A673 (cell line): ENCODE measurements at regions not wholly inside any gene's neighbourhood (a gene's known extent, or its start where the extent isn't known, plus 50 kb on each side); places are given as distances from the start of the nearest gene placed in this dataset.
A peak's percentile ranks its signal among the peaks of the same experiment; 100 is the strongest.

Experiments used
- BruUV-seq: library from RNA; stranded (reverse); fragments of 400-500 nt; replicated peaks from 2 replicates; lab custom pipeline; 2021; lab: Mats Ljungman, UMichigan
- CTCF ChIA-PET: fragments of 300-600 bp; sonication (Branson Sonifier 250); formaldehyde crosslinking; loops from one replicate; lab custom pipeline; 2022; ENCODE audit warnings: antibody characterized with exemption; lab: Charles Lee
- POLR2A ChIA-PET: fragments of 300-600 bp; sonication (Branson Sonifier 250); formaldehyde crosslinking; loops from one replicate; lab custom pipeline; 2022; ENCODE audit warnings: antibody characterized with exemption; ENCODE audit not compliant: low non-redundant PET; lab: Charles Lee
- DNase-seq: peaks from one replicate; pipeline ENCODE4 v3.0.0-alpha.2; 2015; ENCODE audit warnings: low spot score
- H3K27ac ChIP-seq: fragments of 200-600 bp; sonication (generic); 2 replicates; pipeline ENCODE4 v1.5.1; 2016; ENCODE audit warnings: mixed run types, low read depth, mild to moderate bottlenecking, mixed read lengths, antibody characterized with exemption, low read length; ENCODE audit not compliant: poor library complexity, severe bottlenecking
- H3K27me3 ChIP-seq: fragments of 200-600 bp; sonication (generic); replicated peaks from 2 replicates; pipeline ENCODE4 v1.6.1; 2017; ENCODE audit warnings: mixed run types, low read depth, mild to moderate bottlenecking, mixed read lengths, antibody characterized with exemption, low read length; ENCODE audit not compliant: insufficient read depth, poor library complexity
- H3K36me3 ChIP-seq: fragments of 200-600 bp; sonication (generic); 2 replicates; pipeline ENCODE4 v1.6.1; 2016; ENCODE audit warnings: mixed run types, mild to moderate bottlenecking, mixed read lengths, antibody characterized with exemption, low read length; ENCODE audit not compliant: insufficient read depth, poor library complexity, severe bottlenecking
- H3K4me1 ChIP-seq: fragments of 200-600 bp; sonication (generic); 2 replicates; pipeline ENCODE4 v1.6.1; 2017; ENCODE audit warnings: mixed run types, mild to moderate bottlenecking, mixed read lengths, antibody characterized with exemption, low read length; ENCODE audit not compliant: insufficient read depth, poor library complexity, severe bottlenecking
- H3K4me3 ChIP-seq: fragments of 200-600 bp; sonication (generic); 2 replicates; pipeline ENCODE4 v1.5.1; 2016; ENCODE audit warnings: low read depth, mixed run types, mild to moderate bottlenecking, mixed read lengths, low read length; ENCODE audit not compliant: poor library complexity, severe bottlenecking
- H3K9me3 ChIP-seq: fragments of 200-600 bp; sonication (generic); 2 replicates; pipeline ENCODE4 v1.6.1; 2016; ENCODE audit warnings: mixed run types, low read depth, mild to moderate bottlenecking, mixed read lengths, antibody characterized with exemption, low read length; ENCODE audit not compliant: poor library complexity, severe bottlenecking
- CTCF ChIP-seq: fragments of 300-800, 200-600 bp; sonication (generic); conservative IDR thresholded peaks from 2 replicates; pipeline ENCODE4 v1.5.1; 2017; ENCODE audit warnings: low read depth, mild to moderate bottlenecking, antibody characterized with exemption, low read length, moderate library complexity, mixed read lengths
- EZH2 ChIP-seq: fragments of 200-600 bp; sonication (generic); IDR thresholded peaks from 2 replicates; pipeline ENCODE4 v1.6.1; 2017; ENCODE audit warnings: borderline replicate concordance, low read depth, mild to moderate bottlenecking, mixed read lengths, antibody characterized with exemption, low read length; ENCODE audit not compliant: poor library complexity, severe bottlenecking
- intact Hi-C: fragments of 100-400 bp; cut with micrococcal nuclease; formaldehyde crosslinking; loops from one replicate; pipeline ENCODE4 v1.10.0; 2022; ENCODE audit not compliant: unreplicated experiment

- intact Hi-C loops = no loop called here
- POLR2A ChIA-PET = no interaction called here
- Histone ChIP-seq H3K27me3 (no peaks in the 10 kb centered on the region), H3K36me3 (no peaks in the 10 kb centered on the region), H3K27ac (no peak overlapping the region), H3K4me3 (no peak overlapping the region), H3K9me3 (no peaks in the 10 kb centered on the region), H3K4me1 (peaks cover 38% of the 10 kb centered on the region)
- peak; percentile 42 for DNase-seq
- no TSS peak for BruUV-seq
- CTCF ChIA-PET = no interaction called here
- no peak for TF ChIP-seq EZH2
- TF ChIP-seq CTCF = no peak
These were observed 146.6 kb downstream of the TLR5 start for GRCh38 chr1:222996310-222996975.

- peaks cover 23% of the 10 kb centered on the region for H3K4me1 ChIP-seq
- H3K4me3 ChIP-seq = no peak overlapping the region
- POLR2A ChIA-PET = no interaction called here
- no peak for DNase-seq
- H3K27ac ChIP-seq = no peak overlapping the region
- H3K9me3 ChIP-seq = no peaks in the 10 kb centered on the region
- CTCF ChIA-PET = no interaction called here
- no TSS peak for BruUV-seq
- no peaks in the 10 kb centered on the region for H3K27me3 ChIP-seq
- intact Hi-C loops = no loop called here
- no peaks in the 10 kb centered on the region for H3K36me3 ChIP-seq
- TF ChIP-seq CTCF (no peak), EZH2 (no peak)
These were observed 142.4 kb downstream of the TLR5 start for GRCh38 chr1:223000632-223001031.

GRCh38 chr1:223001653-223002634 lies 141.1 kb downstream of the TLR5 start:
- TF ChIP-seq CTCF = peak; percentile 23; the same call in 1 of the 2 replicates
- no peak for TF ChIP-seq EZH2
- Histone ChIP-seq H3K27me3 (no peaks in the 10 kb centered on the region), H3K27ac (no peak overlapping the region), H3K36me3 (no peaks in the 10 kb centered on the region), H3K4me1 (peaks cover 11% of the 10 kb centered on the region), H3K9me3 (no peaks in the 10 kb centered on the region), H3K4me3 (no peak overlapping the region)
- POLR2A ChIA-PET = no interaction called here
- intact Hi-C loops = no loop called here
- DNase-seq = peak; percentile 49
- CTCF ChIA-PET = no interaction called here
- no TSS peak for BruUV-seq
